Panc1 (cell line): ENCODE measurements at regions not wholly inside any gene's neighbourhood (a gene's known extent, or its start where the extent isn't known, plus 50 kb on each side); places are given as distances from the start of the nearest gene placed in this dataset.

Experiments
- ATAC-seq: fragments of 200-7000 bp; cut with Tn5 transposase; 2 replicates; pipeline ENCODE4 v1.9.1; 2020; ENCODE audit warnings: mild to moderate bottlenecking, moderate library complexity
- BruUV-seq: library from RNA; stranded (reverse); fragments of 400-500 nt; replicated peaks from 2 replicates; lab custom pipeline; 2021; lab: Mats Ljungman, UMichigan
- CTCF ChIA-PET: fragments of 300-600 bp; sonication (Branson Sonifier 250); formaldehyde crosslinking; loops from one replicate; lab custom pipeline; 2022; ENCODE audit warnings: antibody characterized with exemption; lab: Charles Lee
- POLR2A ChIA-PET: fragments of 300-600 bp; sonication (Branson Sonifier 250); formaldehyde crosslinking; loops from one replicate; lab custom pipeline; 2022; ENCODE audit warnings: antibody characterized with exemption; lab: Charles Lee
- DNase-seq: peaks from one replicate; pipeline ENCODE4 v3.0.0-alpha.2; 2010; ENCODE audit warnings: low read depth, low spot score
- H3K27ac ChIP-seq: 2 replicates; pipeline ENCODE4 v1.5.1; 2011; ENCODE audit warnings: mild to moderate bottlenecking, low read length, inconsistent platforms
- H3K27me3 ChIP-seq: fragments of 200-500 bp; sonication (Bioruptor generic); 2 replicates; pipeline ENCODE4 v1.6.0; 2014; ENCODE audit warnings: low read length, inconsistent platforms; ENCODE audit not compliant: control insufficient read depth, insufficient read depth
- H3K36me3 ChIP-seq: fragments of 200-500 bp; sonication (Bioruptor generic); 2 replicates; pipeline ENCODE4 v1.5.1; 2014; ENCODE audit warnings: inconsistent platforms, mild to moderate bottlenecking, low read length, moderate library complexity; ENCODE audit not compliant: control insufficient read depth, insufficient read depth
- H3K4me1 ChIP-seq: 2 replicates; pipeline ENCODE4 v1.5.1; 2011; ENCODE audit warnings: inconsistent platforms, mild to moderate bottlenecking, low read length, moderate library complexity; ENCODE audit not compliant: control insufficient read depth, insufficient read depth
- H3K4me3 ChIP-seq, 2 experiments: 2 replicates each; pipeline ENCODE4 v1.5.1; 2011 to 2012; ENCODE audit warnings: low read depth in 2 of 2, low read length in 2 of 2, mild to moderate bottlenecking in 2 of 2, inconsistent platforms in 1 of 2, moderate library complexity in 1 of 2
- H3K9me3 ChIP-seq: fragments of 200-500 bp; sonication (Bioruptor generic); 2 replicates; pipeline ENCODE4 v1.5.1; 2014; ENCODE audit warnings: low read depth, mild to moderate bottlenecking, inconsistent platforms, low read length, moderate library complexity; ENCODE audit not compliant: control insufficient read depth, insufficient read depth
- POLR2AphosphoS5 ChIP-seq: IDR thresholded peaks from 2 replicates; pipeline ENCODE4 v1.6.1; 2012; ENCODE audit warnings: mild to moderate bottlenecking, low read depth, low read length, moderate library complexity
- SIN3A ChIP-seq: IDR thresholded peaks from 2 replicates; pipeline ENCODE4 v1.6.1; 2012; ENCODE audit warnings: low read depth, mild to moderate bottlenecking, low read length, moderate library complexity, borderline replicate concordance; ENCODE audit not compliant: insufficient read depth
- TCF7L2 ChIP-seq: IDR thresholded peaks from 2 replicates; pipeline ENCODE4 v1.6.1; 2011; ENCODE audit warnings: mild to moderate bottlenecking, low read depth, low read length, inconsistent platforms
- in situ Hi-C: cut with HindIII; loops from 2 replicates; pipeline ENCODE4 v1.10.0; 2016; ENCODE audit warnings: low sequenced_read_pairs, low pct_unique_long_range_greater_than_20kb
- intact Hi-C: fragments of 100-400 bp; cut with micrococcal nuclease; formaldehyde crosslinking; loops from one replicate; pipeline ENCODE4 v1.10.0; 2022; ENCODE audit not compliant: unreplicated experiment
- TF ChIP-seq, protein P1 (sequence below), 2 experiments: IDR thresholded peaks; 2 replicates each; pipeline ENCODE4 v1.6.1; 2011 to 2012; ENCODE audit warnings: low read depth in 2 of 2, control low read depth in 1 of 2, low read length in 1 of 2, mild to moderate bottlenecking in 1 of 2, moderate library complexity in 1 of 2; ENCODE audit not compliant: insufficient read depth in 1 of 2
- TF ChIP-seq, protein P2 (sequence below): fragments of 450-650 bp; IDR thresholded peaks from 2 replicates; pipeline ENCODE4 v1.5.1; 2017; ENCODE audit warnings: mild to moderate bottlenecking

DNA sequence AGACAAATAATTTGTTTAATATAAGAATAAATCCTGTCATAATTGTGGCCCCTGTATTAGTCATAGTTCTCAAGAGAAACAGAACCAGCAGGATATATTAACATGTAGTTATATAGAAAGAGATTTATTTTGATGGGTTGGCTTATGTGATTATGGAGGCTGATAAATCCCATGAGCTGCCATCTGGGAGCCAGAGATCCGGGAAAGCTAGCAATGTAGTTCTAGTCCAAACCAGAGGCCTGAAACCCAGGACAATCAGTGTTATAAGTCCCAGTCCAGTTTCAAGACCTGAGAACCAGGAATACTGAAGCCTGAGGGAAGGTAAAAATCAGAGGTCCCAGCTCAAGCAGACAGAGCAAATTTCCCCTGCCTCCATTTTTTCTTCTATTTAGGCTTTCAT is 435.8 kb downstream of the RPL10L start:
- TF ChIP-seq SIN3A: no peak
- TF ChIP-seq POLR2AphosphoS5: no peak
- TF ChIP-seq TCF7L2: no peak
- TF ChIP-seq, protein P1, sequence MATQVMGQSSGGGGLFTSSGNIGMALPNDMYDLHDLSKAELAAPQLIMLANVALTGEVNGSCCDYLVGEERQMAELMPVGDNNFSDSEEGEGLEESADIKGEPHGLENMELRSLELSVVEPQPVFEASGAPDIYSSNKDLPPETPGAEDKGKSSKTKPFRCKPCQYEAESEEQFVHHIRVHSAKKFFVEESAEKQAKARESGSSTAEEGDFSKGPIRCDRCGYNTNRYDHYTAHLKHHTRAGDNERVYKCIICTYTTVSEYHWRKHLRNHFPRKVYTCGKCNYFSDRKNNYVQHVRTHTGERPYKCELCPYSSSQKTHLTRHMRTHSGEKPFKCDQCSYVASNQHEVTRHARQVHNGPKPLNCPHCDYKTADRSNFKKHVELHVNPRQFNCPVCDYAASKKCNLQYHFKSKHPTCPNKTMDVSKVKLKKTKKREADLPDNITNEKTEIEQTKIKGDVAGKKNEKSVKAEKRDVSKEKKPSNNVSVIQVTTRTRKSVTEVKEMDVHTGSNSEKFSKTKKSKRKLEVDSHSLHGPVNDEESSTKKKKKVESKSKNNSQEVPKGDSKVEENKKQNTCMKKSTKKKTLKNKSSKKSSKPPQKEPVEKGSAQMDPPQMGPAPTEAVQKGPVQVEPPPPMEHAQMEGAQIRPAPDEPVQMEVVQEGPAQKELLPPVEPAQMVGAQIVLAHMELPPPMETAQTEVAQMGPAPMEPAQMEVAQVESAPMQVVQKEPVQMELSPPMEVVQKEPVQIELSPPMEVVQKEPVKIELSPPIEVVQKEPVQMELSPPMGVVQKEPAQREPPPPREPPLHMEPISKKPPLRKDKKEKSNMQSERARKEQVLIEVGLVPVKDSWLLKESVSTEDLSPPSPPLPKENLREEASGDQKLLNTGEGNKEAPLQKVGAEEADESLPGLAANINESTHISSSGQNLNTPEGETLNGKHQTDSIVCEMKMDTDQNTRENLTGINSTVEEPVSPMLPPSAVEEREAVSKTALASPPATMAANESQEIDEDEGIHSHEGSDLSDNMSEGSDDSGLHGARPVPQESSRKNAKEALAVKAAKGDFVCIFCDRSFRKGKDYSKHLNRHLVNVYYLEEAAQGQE (IDR thresholded peaks at IDR 0.05; ENCODE audit: insufficient read depth in 1 of 2, low read depth in 2 of 2, low read length in 1 of 2): no peak
- TF ChIP-seq, protein P2, sequence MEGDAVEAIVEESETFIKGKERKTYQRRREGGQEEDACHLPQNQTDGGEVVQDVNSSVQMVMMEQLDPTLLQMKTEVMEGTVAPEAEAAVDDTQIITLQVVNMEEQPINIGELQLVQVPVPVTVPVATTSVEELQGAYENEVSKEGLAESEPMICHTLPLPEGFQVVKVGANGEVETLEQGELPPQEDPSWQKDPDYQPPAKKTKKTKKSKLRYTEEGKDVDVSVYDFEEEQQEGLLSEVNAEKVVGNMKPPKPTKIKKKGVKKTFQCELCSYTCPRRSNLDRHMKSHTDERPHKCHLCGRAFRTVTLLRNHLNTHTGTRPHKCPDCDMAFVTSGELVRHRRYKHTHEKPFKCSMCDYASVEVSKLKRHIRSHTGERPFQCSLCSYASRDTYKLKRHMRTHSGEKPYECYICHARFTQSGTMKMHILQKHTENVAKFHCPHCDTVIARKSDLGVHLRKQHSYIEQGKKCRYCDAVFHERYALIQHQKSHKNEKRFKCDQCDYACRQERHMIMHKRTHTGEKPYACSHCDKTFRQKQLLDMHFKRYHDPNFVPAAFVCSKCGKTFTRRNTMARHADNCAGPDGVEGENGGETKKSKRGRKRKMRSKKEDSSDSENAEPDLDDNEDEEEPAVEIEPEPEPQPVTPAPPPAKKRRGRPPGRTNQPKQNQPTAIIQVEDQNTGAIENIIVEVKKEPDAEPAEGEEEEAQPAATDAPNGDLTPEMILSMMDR: no peak
- CTCF ChIA-PET: no interaction called here
- Histone ChIP-seq H3K36me3 (no peaks in the 10 kb centered on the region), H3K27ac (no peak overlapping the region), H3K4me1 (no peaks in the 10 kb centered on the region), H3K4me3 (no peak overlapping the region), H3K27me3 (no peaks in the 10 kb centered on the region), H3K9me3 (no peaks in the 10 kb centered on the region)
- ATAC-seq: no peak
- no TSS peak for BruUV-seq
- DNase-seq: no peak
- intact Hi-C loops (no loop called here), in situ Hi-C loops (no loop called here)
- POLR2A ChIA-PET: no interaction called here

DNA sequence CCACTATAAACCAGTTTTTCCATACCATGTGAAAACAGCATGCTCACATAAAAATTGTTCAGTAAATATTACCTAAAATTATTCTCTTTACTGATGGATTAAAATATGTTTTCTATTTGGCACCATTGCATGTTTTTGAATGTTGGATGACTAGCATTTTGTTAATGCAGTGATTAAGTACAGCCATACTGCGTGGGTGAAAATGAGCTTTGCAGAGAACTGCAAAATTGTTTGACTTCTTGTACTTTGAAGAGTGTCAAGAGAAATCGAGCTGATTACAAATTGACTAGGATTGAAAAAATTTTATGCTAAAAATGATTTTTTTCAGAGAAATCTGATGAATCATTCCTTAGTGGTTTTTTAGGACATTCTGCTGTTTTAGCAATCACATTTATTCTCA is 452.9 kb downstream of the RPL10L start:
- ATAC-seq: no peak
- in situ Hi-C loops (no loop called here), intact Hi-C loops (no loop called here)
- POLR2A ChIA-PET: no interaction called here
- no peaks in the 10 kb centered on the region for H3K4me1 ChIP-seq
- no peak for TF ChIP-seq POLR2AphosphoS5
- TF ChIP-seq, protein P1 (IDR thresholded peaks at IDR 0.05; ENCODE audit: insufficient read depth in 1 of 2, low read depth in 2 of 2, low read length in 1 of 2): no peak
- TF ChIP-seq, protein P2: no peak
- no peak for TF ChIP-seq SIN3A
- H3K27ac ChIP-seq: no peak overlapping the region
- H3K36me3 ChIP-seq: no peaks in the 10 kb centered on the region
- CTCF ChIA-PET: no interaction called here
- no TSS peak for BruUV-seq
- H3K27me3 ChIP-seq: no peaks in the 10 kb centered on the region
- H3K4me3 ChIP-seq: no peak overlapping the region
- no peak for DNase-seq
- H3K9me3 ChIP-seq: no peaks in the 10 kb centered on the region
